ENCODE measurements at regions not wholly inside any gene's neighbourhood (a gene's known extent, or its start where the extent isn't known, plus 50 kb on each side); places are given as distances from the start of the nearest gene placed in this dataset.

DNA sequence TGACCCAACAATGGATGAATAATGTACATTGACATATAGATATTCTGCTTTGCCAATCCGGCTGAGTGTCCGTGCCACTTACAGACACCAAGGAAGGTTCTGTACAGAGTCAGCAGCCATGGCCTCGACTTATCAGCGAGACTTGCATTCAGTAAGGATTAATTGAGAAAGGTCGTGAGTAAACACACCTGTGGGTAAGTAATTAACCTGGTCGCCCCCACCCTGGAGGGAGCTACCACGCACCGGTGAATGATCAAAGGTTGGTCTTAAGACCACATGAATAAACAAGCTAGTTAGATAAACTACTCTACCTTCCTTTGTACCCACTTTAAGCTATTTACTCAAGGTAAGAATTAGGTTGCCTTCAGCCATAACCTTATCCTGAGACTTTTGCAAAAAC, 66.5 kb upstream of the MFGE8 start:
- H3K9ac ChIP-seq (ENCODE audit: low read length), result no peak overlapping the region
- H3K9me3 ChIP-seq (ENCODE audit: low read length), result no peaks in the 10 kb centered on the region
- H3K27me3 ChIP-seq (ENCODE audit: insufficient read depth, low read depth, low read length), result no peaks in the 10 kb centered on the region
- no peak overlapping the region for H2AFZ ChIP-seq (ENCODE audit: low read depth, low read length)
- no peaks in the 10 kb centered on the region for H3K79me2 ChIP-seq (replicated peaks; ENCODE audit: insufficient read depth, low read length)
- H3K4me3 ChIP-seq (ENCODE audit: low read length), result no peak overlapping the region
- no peak overlapping the region for H3K27ac ChIP-seq (ENCODE audit: low read length)
- no peaks in the 10 kb centered on the region for H3F3A ChIP-seq (ENCODE audit: insufficient read depth, low read length, poor library complexity, severe bottlenecking)
- no peak overlapping the region for H3K4me2 ChIP-seq (ENCODE audit: low read length)
- TF ChIP-seq TAF1 (IDR thresholded peaks at IDR 0.05; ENCODE audit: low read depth) (no peak), SMC3 (conservative IDR thresholded peaks at IDR 0.05; ENCODE audit: poor library complexity) (no peak), EP300 (conservative IDR thresholded peaks at IDR 0.05; ENCODE audit: poor library complexity, severe bottlenecking) (no peak), RAD21 (conservative IDR thresholded peaks at IDR 0.05) (no peak), POLR2AphosphoS5 (IDR thresholded peaks at IDR 0.05) (no peak), EZH2 (IDR thresholded peaks at IDR 0.05; ENCODE audit: borderline replicate concordance, insufficient read depth, low read length, poor library complexity, severe bottlenecking) (no peak), MXI1 (conservative IDR thresholded peaks at IDR 0.05; ENCODE audit: poor library complexity, severe bottlenecking) (no peak)
- TF ChIP-seq, protein P1, sequence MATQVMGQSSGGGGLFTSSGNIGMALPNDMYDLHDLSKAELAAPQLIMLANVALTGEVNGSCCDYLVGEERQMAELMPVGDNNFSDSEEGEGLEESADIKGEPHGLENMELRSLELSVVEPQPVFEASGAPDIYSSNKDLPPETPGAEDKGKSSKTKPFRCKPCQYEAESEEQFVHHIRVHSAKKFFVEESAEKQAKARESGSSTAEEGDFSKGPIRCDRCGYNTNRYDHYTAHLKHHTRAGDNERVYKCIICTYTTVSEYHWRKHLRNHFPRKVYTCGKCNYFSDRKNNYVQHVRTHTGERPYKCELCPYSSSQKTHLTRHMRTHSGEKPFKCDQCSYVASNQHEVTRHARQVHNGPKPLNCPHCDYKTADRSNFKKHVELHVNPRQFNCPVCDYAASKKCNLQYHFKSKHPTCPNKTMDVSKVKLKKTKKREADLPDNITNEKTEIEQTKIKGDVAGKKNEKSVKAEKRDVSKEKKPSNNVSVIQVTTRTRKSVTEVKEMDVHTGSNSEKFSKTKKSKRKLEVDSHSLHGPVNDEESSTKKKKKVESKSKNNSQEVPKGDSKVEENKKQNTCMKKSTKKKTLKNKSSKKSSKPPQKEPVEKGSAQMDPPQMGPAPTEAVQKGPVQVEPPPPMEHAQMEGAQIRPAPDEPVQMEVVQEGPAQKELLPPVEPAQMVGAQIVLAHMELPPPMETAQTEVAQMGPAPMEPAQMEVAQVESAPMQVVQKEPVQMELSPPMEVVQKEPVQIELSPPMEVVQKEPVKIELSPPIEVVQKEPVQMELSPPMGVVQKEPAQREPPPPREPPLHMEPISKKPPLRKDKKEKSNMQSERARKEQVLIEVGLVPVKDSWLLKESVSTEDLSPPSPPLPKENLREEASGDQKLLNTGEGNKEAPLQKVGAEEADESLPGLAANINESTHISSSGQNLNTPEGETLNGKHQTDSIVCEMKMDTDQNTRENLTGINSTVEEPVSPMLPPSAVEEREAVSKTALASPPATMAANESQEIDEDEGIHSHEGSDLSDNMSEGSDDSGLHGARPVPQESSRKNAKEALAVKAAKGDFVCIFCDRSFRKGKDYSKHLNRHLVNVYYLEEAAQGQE (IDR thresholded peaks at IDR 0.05; ENCODE audit: borderline replicate concordance), result no peak
- TF ChIP-seq, protein P2, sequence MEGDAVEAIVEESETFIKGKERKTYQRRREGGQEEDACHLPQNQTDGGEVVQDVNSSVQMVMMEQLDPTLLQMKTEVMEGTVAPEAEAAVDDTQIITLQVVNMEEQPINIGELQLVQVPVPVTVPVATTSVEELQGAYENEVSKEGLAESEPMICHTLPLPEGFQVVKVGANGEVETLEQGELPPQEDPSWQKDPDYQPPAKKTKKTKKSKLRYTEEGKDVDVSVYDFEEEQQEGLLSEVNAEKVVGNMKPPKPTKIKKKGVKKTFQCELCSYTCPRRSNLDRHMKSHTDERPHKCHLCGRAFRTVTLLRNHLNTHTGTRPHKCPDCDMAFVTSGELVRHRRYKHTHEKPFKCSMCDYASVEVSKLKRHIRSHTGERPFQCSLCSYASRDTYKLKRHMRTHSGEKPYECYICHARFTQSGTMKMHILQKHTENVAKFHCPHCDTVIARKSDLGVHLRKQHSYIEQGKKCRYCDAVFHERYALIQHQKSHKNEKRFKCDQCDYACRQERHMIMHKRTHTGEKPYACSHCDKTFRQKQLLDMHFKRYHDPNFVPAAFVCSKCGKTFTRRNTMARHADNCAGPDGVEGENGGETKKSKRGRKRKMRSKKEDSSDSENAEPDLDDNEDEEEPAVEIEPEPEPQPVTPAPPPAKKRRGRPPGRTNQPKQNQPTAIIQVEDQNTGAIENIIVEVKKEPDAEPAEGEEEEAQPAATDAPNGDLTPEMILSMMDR (IDR thresholded peaks at IDR 0.05; ENCODE audit: poor library complexity, severe bottlenecking), result no peak
- H3K36me3 ChIP-seq (ENCODE audit: insufficient read depth, low read length), result no peaks in the 10 kb centered on the region
- no peaks in the 10 kb centered on the region for H3K9me2 ChIP-seq (ENCODE audit: insufficient read depth, low read length)
- no peaks in the 10 kb centered on the region for H4K20me1 ChIP-seq (ENCODE audit: insufficient read depth)

DNA sequence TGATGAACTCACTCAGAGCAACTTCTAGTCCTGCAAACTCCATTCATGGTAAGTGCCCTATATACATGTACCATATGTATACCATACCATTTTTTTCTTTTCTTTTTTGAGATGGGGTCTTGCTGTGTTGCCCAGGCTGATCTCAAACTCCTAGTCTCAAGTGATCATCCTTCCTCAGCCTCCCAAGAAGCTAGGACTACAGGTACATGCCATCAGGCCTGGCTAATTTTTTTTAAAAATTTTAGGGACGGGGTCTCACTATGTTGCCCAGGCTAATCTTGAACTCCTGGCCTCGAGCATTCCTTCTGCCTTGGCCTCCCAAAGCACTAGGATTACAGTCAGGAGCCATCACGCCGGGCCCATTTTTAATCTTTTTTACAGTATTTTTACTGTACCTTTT, 67.3 kb upstream of the MFGE8 start:
- no peak overlapping the region for H3K27ac ChIP-seq (ENCODE audit: low read length)
- no peak overlapping the region for H3K4me3 ChIP-seq (ENCODE audit: low read length)
- H4K20me1 ChIP-seq (ENCODE audit: insufficient read depth), result no peaks in the 10 kb centered on the region
- no peaks in the 10 kb centered on the region for H3F3A ChIP-seq (ENCODE audit: insufficient read depth, low read length, poor library complexity, severe bottlenecking)
- no peak overlapping the region for H3K4me2 ChIP-seq (ENCODE audit: low read length)
- no peaks in the 10 kb centered on the region for H3K9me2 ChIP-seq (ENCODE audit: insufficient read depth, low read length)
- no peaks in the 10 kb centered on the region for H3K36me3 ChIP-seq (ENCODE audit: insufficient read depth, low read length)
- TF ChIP-seq, protein P2 (IDR thresholded peaks at IDR 0.05; ENCODE audit: poor library complexity, severe bottlenecking), result no peak
- TF ChIP-seq POLR2AphosphoS5 (IDR thresholded peaks at IDR 0.05), result no peak
- no peak for TF ChIP-seq TAF1 (IDR thresholded peaks at IDR 0.05; ENCODE audit: low read depth)
- no peak for TF ChIP-seq EP300 (conservative IDR thresholded peaks at IDR 0.05; ENCODE audit: poor library complexity, severe bottlenecking)
- no peak for TF ChIP-seq MXI1 (conservative IDR thresholded peaks at IDR 0.05; ENCODE audit: poor library complexity, severe bottlenecking)
- TF ChIP-seq SMC3 (conservative IDR thresholded peaks at IDR 0.05; ENCODE audit: poor library complexity), result no peak
- no peak for TF ChIP-seq EZH2 (IDR thresholded peaks at IDR 0.05; ENCODE audit: borderline replicate concordance, insufficient read depth, low read length, poor library complexity, severe bottlenecking)
- TF ChIP-seq, protein P1 (IDR thresholded peaks at IDR 0.05; ENCODE audit: borderline replicate concordance), result no peak
- no peak for TF ChIP-seq RAD21 (conservative IDR thresholded peaks at IDR 0.05)
- no peaks in the 10 kb centered on the region for H3K79me2 ChIP-seq (replicated peaks; ENCODE audit: insufficient read depth, low read length)
- H3K27me3 ChIP-seq (ENCODE audit: insufficient read depth, low read depth, low read length), result no peaks in the 10 kb centered on the region
- H2AFZ ChIP-seq (ENCODE audit: low read depth, low read length), result no peak overlapping the region
- H3K9ac ChIP-seq (ENCODE audit: low read length), result no peak overlapping the region
- no peaks in the 10 kb centered on the region for H3K9me3 ChIP-seq (ENCODE audit: low read length)
